ENCODE measurements at regions not wholly inside any gene's neighbourhood (a gene's known extent, or its start where the extent isn't known, plus 50 kb on each side); places are given as distances from the start of the nearest gene placed in this dataset.
"Not testable (repeated sequence)": the region's sequence is repeated elsewhere in the genome, so short reads cannot be mapped to it uniquely, and the experiment has no call there.

- no peak overlapping the region for H3K9ac ChIP-seq
- Mint-ChIP-seq H3K36me3 (no peaks in the 10 kb centered on the region), H3K4me1 (no peaks in the 10 kb centered on the region), H3K27me3 (ENCODE audit: insufficient read depth, low read depth) (no peaks in the 10 kb centered on the region), H3K4me3 (no peak overlapping the region), H3K27ac (no peak overlapping the region), H3K9me3 (peaks cover under 1% of the 10 kb centered on the region)
- no peak for DNase-seq (ENCODE audit: low spot score)
- H3K4me1 ChIP-seq, result peaks cover 6% of the 10 kb centered on the region
- no peaks in the 10 kb centered on the region for H4K20me1 ChIP-seq (ENCODE audit: low read depth)
- no peak overlapping the region for H2AFZ ChIP-seq (replicated peaks)
- H3K27me3 ChIP-seq, result no peaks in the 10 kb centered on the region
- H3K4me2 ChIP-seq, result no peak overlapping the region
- H3K27ac ChIP-seq, result no peak overlapping the region
- H3K4me3 ChIP-seq, result no peak overlapping the region
- no peaks in the 10 kb centered on the region for H3K9me3 ChIP-seq (ENCODE audit: low read depth)
- TF ChIP-seq CTCF (IDR thresholded peaks at IDR 0.05) (no peak), EZH2phosphoT487 (IDR thresholded peaks at IDR 0.05) (no peak), EZH2 (IDR thresholded peaks at IDR 0.05) (no peak)
- no peaks in the 10 kb centered on the region for H3K36me3 ChIP-seq
- no peaks in the 10 kb centered on the region for H3F3A ChIP-seq (ENCODE audit: low read depth)
- no peaks in the 10 kb centered on the region for H3K79me2 ChIP-seq (ENCODE audit: low read depth)
These were observed 84.5 kb upstream of the ETV1 start for GRCh38 chr7:14073988-14074387.

- no peaks in the 10 kb centered on the region for H3K27me3 ChIP-seq
- Mint-ChIP-seq H3K36me3 (no peaks in the 10 kb centered on the region), H3K27ac (no peak overlapping the region), H3K9me3 (peaks cover 2% of the 10 kb centered on the region), H3K4me3 (no peak overlapping the region), H3K4me1 (no peaks in the 10 kb centered on the region), H3K27me3 (ENCODE audit: insufficient read depth, low read depth) (no peaks in the 10 kb centered on the region)
- H3K9me3 ChIP-seq (ENCODE audit: low read depth), result no peaks in the 10 kb centered on the region
- H3K4me1 ChIP-seq, result peaks cover 5% of the 10 kb centered on the region
- no peaks in the 10 kb centered on the region for H3F3A ChIP-seq (ENCODE audit: low read depth)
- H4K20me1 ChIP-seq (ENCODE audit: low read depth), result no peaks in the 10 kb centered on the region
- no peak overlapping the region for H3K27ac ChIP-seq
- no peak for DNase-seq (ENCODE audit: low spot score)
- no peak overlapping the region for H3K9ac ChIP-seq
- H3K4me2 ChIP-seq, result no peak overlapping the region
- TF ChIP-seq EZH2 (IDR thresholded peaks at IDR 0.05), result no peak
- TF ChIP-seq EZH2phosphoT487 (IDR thresholded peaks at IDR 0.05), result no peak
- peak overlapping the region; percentile 8 for H2AFZ ChIP-seq (replicated peaks)
- H3K79me2 ChIP-seq (ENCODE audit: low read depth), result no peaks in the 10 kb centered on the region
- H3K36me3 ChIP-seq, result no peaks in the 10 kb centered on the region
- no peak overlapping the region for H3K4me3 ChIP-seq
These were observed 84.1 kb upstream of the ETV1 start for GRCh38 chr7:14073543-14073942.

GRCh38 chr7:14071045-14071444 lies 81.6 kb upstream of the ETV1 start:
- Histone ChIP-seq H3K36me3 (no peaks in the 10 kb centered on the region), H3F3A (ENCODE audit: low read depth) (no peaks in the 10 kb centered on the region), H3K4me2 (no peak overlapping the region), H3K27me3 (no peaks in the 10 kb centered on the region), H3K27ac (no peak overlapping the region), H3K9ac (no peak overlapping the region), H2AFZ (replicated peaks) (no peak overlapping the region), H3K79me2 (ENCODE audit: low read depth) (no peaks in the 10 kb centered on the region), H3K4me1 (no peaks in the 10 kb centered on the region), H4K20me1 (ENCODE audit: low read depth) (no peaks in the 10 kb centered on the region), H3K4me3 (no peak overlapping the region), H3K9me3 (ENCODE audit: low read depth) (no peaks in the 10 kb centered on the region)
- DNase-seq (ENCODE audit: low spot score), result no peak
- TF ChIP-seq CTCF (IDR thresholded peaks at IDR 0.05) (no peak), EZH2phosphoT487 (IDR thresholded peaks at IDR 0.05) (no peak), EZH2 (IDR thresholded peaks at IDR 0.05) (no peak)
- no peak overlapping the region for H3K4me3 Mint-ChIP-seq
- H3K4me1 Mint-ChIP-seq, result no peaks in the 10 kb centered on the region
- H3K27ac Mint-ChIP-seq, result no peak overlapping the region
- H3K36me3 Mint-ChIP-seq, result no peaks in the 10 kb centered on the region
- no peaks in the 10 kb centered on the region for H3K27me3 Mint-ChIP-seq (ENCODE audit: insufficient read depth, low read depth)
- peaks cover 7% of the 10 kb centered on the region for H3K9me3 Mint-ChIP-seq

GRCh38 chr7:14069961-14070360 lies 80.5 kb upstream of the ETV1 start:
- H3K4me1 ChIP-seq, result no peaks in the 10 kb centered on the region
- TF ChIP-seq EZH2phosphoT487 (IDR thresholded peaks at IDR 0.05) (no peak), EZH2 (IDR thresholded peaks at IDR 0.05) (no peak), CTCF (IDR thresholded peaks at IDR 0.05) (no peak)
- no peak overlapping the region for H3K27ac ChIP-seq
- no peaks in the 10 kb centered on the region for H3K27me3 ChIP-seq
- H2AFZ ChIP-seq (replicated peaks), result peak overlapping the region; percentile 7
- H3F3A ChIP-seq (ENCODE audit: low read depth), result no peaks in the 10 kb centered on the region
- H3K4me3 ChIP-seq, result no peak overlapping the region
- Mint-ChIP-seq H3K4me3 (no peak overlapping the region), H3K27me3 (ENCODE audit: insufficient read depth, low read depth) (peaks cover 3% of the 10 kb centered on the region), H3K36me3 (no peaks in the 10 kb centered on the region), H3K9me3 (peaks cover 7% of the 10 kb centered on the region), H3K27ac (no peak overlapping the region), H3K4me1 (no peaks in the 10 kb centered on the region)
- DNase-seq (ENCODE audit: low spot score), result no peak
- no peaks in the 10 kb centered on the region for H3K9me3 ChIP-seq (ENCODE audit: low read depth)
- no peak overlapping the region for H3K9ac ChIP-seq
- H4K20me1 ChIP-seq (ENCODE audit: low read depth), result no peaks in the 10 kb centered on the region
- no peak overlapping the region for H3K4me2 ChIP-seq
- no peaks in the 10 kb centered on the region for H3K79me2 ChIP-seq (ENCODE audit: low read depth)
- H3K36me3 ChIP-seq, result no peaks in the 10 kb centered on the region

GRCh38 chr7:14066783-14067182 lies 77.3 kb upstream of the ETV1 start:
- not testable (repeated sequence) for H3K27me3 ChIP-seq

More at GRCh38 chr7:14066783-14067182, 77.3 kb upstream of the ETV1 start:
- H3K27me3 Mint-ChIP-seq (ENCODE audit: insufficient read depth, low read depth); H3K9ac ChIP-seq; H3K9me3 ChIP-seq (ENCODE audit: low read depth); H2AFZ ChIP-seq (replicated peaks); H4K20me1 ChIP-seq (ENCODE audit: low read depth); H3F3A ChIP-seq (ENCODE audit: low read depth); H3K4me2 ChIP-seq; H3K27ac ChIP-seq; H3K9me3 Mint-ChIP-seq; H3K4me1 Mint-ChIP-seq; H3K36me3 ChIP-seq; H3K27ac Mint-ChIP-seq; H3K4me1 ChIP-seq; H3K36me3 Mint-ChIP-seq; DNase-seq (ENCODE audit: low spot score); H3K4me3 ChIP-seq; H3K79me2 ChIP-seq (ENCODE audit: low read depth); H3K4me3 Mint-ChIP-seq: not testable (repeated sequence)
